ENCODE measurements at regions not wholly inside any gene's neighbourhood (a gene's known extent, or its start where the extent isn't known, plus 50 kb on each side); places are given as distances from the start of the nearest gene placed in this dataset.

GRCh38 chr11:112769170-112769569 lies 192.1 kb upstream of the NCAM1 start:
- Histone ChIP-seq H3K9me3 (ENCODE audit: control insufficient read depth, low read length) (no peaks in the 10 kb centered on the region), H3K36me3 (ENCODE audit: control insufficient read depth, insufficient read depth, low read length) (no peaks in the 10 kb centered on the region), H3K27me3 (ENCODE audit: control insufficient read depth, insufficient read depth, low read length) (no peaks in the 10 kb centered on the region), H3K4me2 (ENCODE audit: low read length) (no peak overlapping the region), H3K9ac (no peak overlapping the region), H3K4me1 (no peaks in the 10 kb centered on the region), H2AFZ (no peak overlapping the region), H3K27ac (no peak overlapping the region), H3K79me2 (no peaks in the 10 kb centered on the region), H3K4me3 (ENCODE audit: low read depth, low read length) (no peak overlapping the region)
- no peak for TF ChIP-seq CTCF (IDR thresholded peaks at IDR 0.05)

- Histone ChIP-seq H3K27me3 (ENCODE audit: control insufficient read depth, insufficient read depth, low read length) (no peaks in the 10 kb centered on the region), H3K9me3 (ENCODE audit: control insufficient read depth, low read length) (no peaks in the 10 kb centered on the region), H3K27ac (no peak overlapping the region), H3K79me2 (no peaks in the 10 kb centered on the region), H3K4me1 (no peaks in the 10 kb centered on the region), H3K9ac (no peak overlapping the region), H3K4me3 (ENCODE audit: low read depth, low read length) (no peak overlapping the region), H2AFZ (no peak overlapping the region), H3K4me2 (ENCODE audit: low read length) (no peak overlapping the region), H3K36me3 (ENCODE audit: control insufficient read depth, insufficient read depth, low read length) (no peaks in the 10 kb centered on the region)
- TF ChIP-seq CTCF (IDR thresholded peaks at IDR 0.05), result no peak
These were observed 191.6 kb upstream of the NCAM1 start for GRCh38 chr11:112769584-112769983.

- H3K4me3 ChIP-seq (ENCODE audit: low read depth, low read length), result no peak overlapping the region
- no peak overlapping the region for H3K4me2 ChIP-seq (ENCODE audit: low read length)
- no peak overlapping the region for H2AFZ ChIP-seq
- TF ChIP-seq CTCF (IDR thresholded peaks at IDR 0.05), result no peak
- H3K4me1 ChIP-seq, result no peaks in the 10 kb centered on the region
- no peaks in the 10 kb centered on the region for H3K79me2 ChIP-seq
- no peak overlapping the region for H3K9ac ChIP-seq
- H3K36me3 ChIP-seq (ENCODE audit: control insufficient read depth, insufficient read depth, low read length), result no peaks in the 10 kb centered on the region
- no peaks in the 10 kb centered on the region for H3K9me3 ChIP-seq (ENCODE audit: control insufficient read depth, low read length)
- H3K27me3 ChIP-seq (ENCODE audit: control insufficient read depth, insufficient read depth, low read length), result no peaks in the 10 kb centered on the region
- H3K27ac ChIP-seq, result no peak overlapping the region
These were observed 191.2 kb upstream of the NCAM1 start for GRCh38 chr11:112770033-112770432.

GRCh38 chr11:112770487-112770886 lies 190.7 kb upstream of the NCAM1 start:
- no peak overlapping the region for H3K4me3 ChIP-seq (ENCODE audit: low read depth, low read length)
- H3K79me2 ChIP-seq, result no peaks in the 10 kb centered on the region
- H3K27ac ChIP-seq, result no peak overlapping the region
- no peak overlapping the region for H3K9ac ChIP-seq
- H3K4me1 ChIP-seq, result no peaks in the 10 kb centered on the region
- no peak for TF ChIP-seq CTCF (IDR thresholded peaks at IDR 0.05)
- no peaks in the 10 kb centered on the region for H3K9me3 ChIP-seq (ENCODE audit: control insufficient read depth, low read length)
- H3K36me3 ChIP-seq (ENCODE audit: control insufficient read depth, insufficient read depth, low read length), result no peaks in the 10 kb centered on the region
- H3K4me2 ChIP-seq (ENCODE audit: low read length), result no peak overlapping the region
- no peaks in the 10 kb centered on the region for H3K27me3 ChIP-seq (ENCODE audit: control insufficient read depth, insufficient read depth, low read length)
- no peak overlapping the region for H2AFZ ChIP-seq

GRCh38 chr11:112771851-112772250 lies 189.4 kb upstream of the NCAM1 start:
- H2AFZ ChIP-seq, result no peak overlapping the region
- H3K4me3 ChIP-seq (ENCODE audit: low read depth, low read length), result no peak overlapping the region
- no peaks in the 10 kb centered on the region for H3K27me3 ChIP-seq (ENCODE audit: control insufficient read depth, insufficient read depth, low read length)
- no peaks in the 10 kb centered on the region for H3K79me2 ChIP-seq
- H3K27ac ChIP-seq, result no peak overlapping the region
- H3K36me3 ChIP-seq (ENCODE audit: control insufficient read depth, insufficient read depth, low read length), result no peaks in the 10 kb centered on the region
- H3K9me3 ChIP-seq (ENCODE audit: control insufficient read depth, low read length), result no peaks in the 10 kb centered on the region
- TF ChIP-seq CTCF (IDR thresholded peaks at IDR 0.05), result no peak
- H3K4me2 ChIP-seq (ENCODE audit: low read length), result no peak overlapping the region
- no peak overlapping the region for H3K9ac ChIP-seq
- no peaks in the 10 kb centered on the region for H3K4me1 ChIP-seq
